Progenitor cell of endocrine pancreas (in vitro differentiated cells): ENCODE measurements at regions not wholly inside any gene's neighbourhood (a gene's known extent, or its start where the extent isn't known, plus 50 kb on each side); places are given as distances from the start of the nearest gene placed in this dataset.

Experiments used
- DNase-seq: peaks from one replicate; pipeline ENCODE4 v3.0.0; 2021; ENCODE audit warnings: low spot score; ENCODE audit not compliant: unreplicated experiment
- H3K27ac Mint-ChIP-seq: 2 replicates; pipeline ENCODE4 v1.8.0; 2021; ENCODE audit warnings: mild to moderate bottlenecking, moderate library complexity, mixed read lengths
- H3K27me3 Mint-ChIP-seq: 2 replicates; pipeline ENCODE4 v1.8.0; 2021; ENCODE audit warnings: mixed read lengths
- H3K36me3 Mint-ChIP-seq: 2 replicates; pipeline ENCODE4 v1.8.0; 2022; ENCODE audit warnings: mixed read lengths; ENCODE audit not compliant: insufficient read depth
- H3K4me1 Mint-ChIP-seq: 2 replicates; pipeline ENCODE4 v1.8.0; 2021; ENCODE audit warnings: low read depth, mixed read lengths
- H3K4me3 Mint-ChIP-seq: 2 replicates; pipeline ENCODE4 v1.8.0; 2021; ENCODE audit warnings: low read depth, mild to moderate bottlenecking, moderate library complexity, mixed read lengths
- H3K9me3 Mint-ChIP-seq: 2 replicates; pipeline ENCODE4 v1.8.0; 2021; ENCODE audit warnings: low read depth, mixed read lengths
- TF ChIP-seq, protein P1 (sequence below): fragments of 200-600 bp; sonication (generic); IDR thresholded peaks from one replicate; pipeline ENCODE4 v1.5.0; 2021; ENCODE audit warnings: antibody characterized with exemption, mild to moderate bottlenecking; ENCODE audit not compliant: unreplicated experiment

DNA sequence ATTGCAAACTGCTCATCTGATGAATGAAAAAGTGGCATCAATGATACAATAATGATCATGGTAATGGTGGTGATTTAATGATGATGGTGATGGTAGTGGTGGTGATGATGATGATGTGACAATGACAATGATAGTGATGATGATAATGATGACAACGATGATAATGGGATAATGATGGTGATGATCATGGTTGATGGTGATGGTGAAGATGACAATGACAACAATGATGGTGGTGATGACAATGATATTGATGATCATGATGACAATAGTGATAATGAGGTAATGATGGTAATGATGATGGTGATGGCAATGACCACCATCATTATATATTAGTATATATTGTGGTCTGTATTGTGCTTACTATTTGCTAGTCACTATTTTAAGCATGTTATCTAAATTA, 474.3 kb downstream of the TBC1D22A start:
- Mint-ChIP-seq H3K4me1 (no peaks in the 10 kb centered on the region), H3K27ac (no peak overlapping the region), H3K36me3 (no peaks in the 10 kb centered on the region), H3K4me3 (no peak overlapping the region), H3K27me3 (no peaks in the 10 kb centered on the region), H3K9me3 (peaks cover 37% of the 10 kb centered on the region)
- TF ChIP-seq, protein P1, sequence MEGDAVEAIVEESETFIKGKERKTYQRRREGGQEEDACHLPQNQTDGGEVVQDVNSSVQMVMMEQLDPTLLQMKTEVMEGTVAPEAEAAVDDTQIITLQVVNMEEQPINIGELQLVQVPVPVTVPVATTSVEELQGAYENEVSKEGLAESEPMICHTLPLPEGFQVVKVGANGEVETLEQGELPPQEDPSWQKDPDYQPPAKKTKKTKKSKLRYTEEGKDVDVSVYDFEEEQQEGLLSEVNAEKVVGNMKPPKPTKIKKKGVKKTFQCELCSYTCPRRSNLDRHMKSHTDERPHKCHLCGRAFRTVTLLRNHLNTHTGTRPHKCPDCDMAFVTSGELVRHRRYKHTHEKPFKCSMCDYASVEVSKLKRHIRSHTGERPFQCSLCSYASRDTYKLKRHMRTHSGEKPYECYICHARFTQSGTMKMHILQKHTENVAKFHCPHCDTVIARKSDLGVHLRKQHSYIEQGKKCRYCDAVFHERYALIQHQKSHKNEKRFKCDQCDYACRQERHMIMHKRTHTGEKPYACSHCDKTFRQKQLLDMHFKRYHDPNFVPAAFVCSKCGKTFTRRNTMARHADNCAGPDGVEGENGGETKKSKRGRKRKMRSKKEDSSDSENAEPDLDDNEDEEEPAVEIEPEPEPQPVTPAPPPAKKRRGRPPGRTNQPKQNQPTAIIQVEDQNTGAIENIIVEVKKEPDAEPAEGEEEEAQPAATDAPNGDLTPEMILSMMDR = no peak
- no peak for DNase-seq

DNA sequence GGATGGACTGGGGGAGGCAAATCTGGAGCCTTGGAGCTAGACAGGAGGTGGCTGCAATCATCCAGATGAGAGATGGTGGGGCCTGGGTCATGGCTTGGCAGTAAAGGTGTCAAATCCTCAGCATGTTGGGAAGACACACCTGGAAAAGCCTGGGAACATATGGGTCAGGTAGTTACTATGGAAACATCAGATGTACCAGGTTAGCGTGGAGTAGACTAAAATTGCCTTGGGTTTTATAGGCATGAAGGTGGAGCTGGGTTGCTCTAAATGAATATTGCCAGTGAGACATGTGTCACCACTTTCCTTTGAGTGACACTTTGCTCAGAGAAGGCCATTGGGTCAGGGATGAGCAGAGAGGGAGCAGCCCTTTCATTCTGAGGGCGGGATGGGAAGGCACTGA, 473.7 kb downstream of the TBC1D22A start:
- Mint-ChIP-seq H3K27ac (no peak overlapping the region), H3K4me3 (no peak overlapping the region), H3K36me3 (no peaks in the 10 kb centered on the region), H3K27me3 (no peaks in the 10 kb centered on the region), H3K9me3 (peaks cover 36% of the 10 kb centered on the region), H3K4me1 (no peaks in the 10 kb centered on the region)
- TF ChIP-seq, protein P1 = no peak
- DNase-seq = no peak

DNA sequence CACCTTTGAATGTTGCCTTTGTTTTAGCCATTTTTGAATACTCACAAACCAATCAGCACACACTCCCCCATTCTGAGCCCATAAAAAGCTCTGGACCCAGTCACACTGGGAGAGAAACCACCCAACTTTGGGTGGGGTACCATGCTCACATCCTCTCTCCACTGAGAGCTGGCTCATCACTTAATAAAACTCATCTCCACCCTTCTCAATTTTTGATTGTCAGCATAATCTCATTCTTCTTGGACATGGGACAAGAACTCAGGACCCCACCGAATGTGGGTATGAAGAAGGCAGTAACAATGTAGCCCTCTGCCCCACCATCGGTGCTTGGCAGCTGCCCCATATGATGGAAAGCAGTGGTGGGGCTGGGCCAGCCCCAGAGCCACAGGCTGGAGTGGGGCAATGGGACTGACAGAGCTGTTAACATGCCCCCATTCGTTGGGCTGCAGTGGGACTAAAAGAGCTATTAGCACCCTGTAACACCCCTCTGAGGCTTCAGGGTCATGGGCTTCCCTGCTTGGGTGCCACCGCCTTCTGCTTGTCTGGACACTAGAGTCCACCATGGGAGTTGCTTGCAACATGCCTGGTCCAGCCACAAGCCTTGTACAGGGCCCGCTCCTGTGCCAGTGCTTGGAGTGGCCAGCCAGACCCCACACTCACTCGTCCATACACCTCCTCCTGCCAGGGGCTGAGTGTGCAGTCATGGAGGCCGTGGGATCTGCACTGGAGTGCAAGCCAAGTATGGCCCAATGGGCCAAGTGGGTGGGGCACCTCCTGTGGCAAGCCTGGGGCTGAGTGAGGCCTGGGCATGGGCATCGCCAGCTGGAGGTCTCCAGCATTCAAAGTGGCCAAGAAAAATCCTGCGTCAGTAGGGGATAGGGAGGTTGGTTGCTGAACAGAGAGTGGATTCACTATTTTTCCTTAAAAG, 471.1 kb downstream of the TBC1D22A start:
- Mint-ChIP-seq H3K9me3 (peaks cover 42% of the 10 kb centered on the region), H3K4me3 (no peak overlapping the region), H3K36me3 (peaks cover 2% of the 10 kb centered on the region), H3K4me1 (no peaks in the 10 kb centered on the region), H3K27ac (no peak overlapping the region), H3K27me3 (no peaks in the 10 kb centered on the region)
- TF ChIP-seq, protein P1 = no peak
- DNase-seq = no peak

DNA sequence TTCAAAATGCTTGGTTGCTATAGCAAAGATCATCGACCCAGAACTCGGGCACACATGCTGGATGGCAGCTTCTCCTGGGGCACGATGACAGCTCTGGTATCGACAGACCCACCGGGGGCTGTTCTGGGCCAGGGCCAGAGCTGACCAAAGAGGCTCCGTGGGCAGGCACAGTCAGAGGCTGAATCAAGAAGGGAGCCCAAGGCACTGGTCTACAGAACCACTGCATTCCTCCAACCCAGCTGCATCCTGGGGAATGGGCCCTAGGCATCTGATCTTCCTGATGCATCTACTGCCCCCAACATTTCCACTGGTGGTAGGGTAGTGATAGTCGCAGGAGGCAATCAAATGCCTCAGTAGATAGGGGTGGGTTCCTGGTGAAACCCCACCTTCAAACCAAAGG, 470.3 kb downstream of the TBC1D22A start:
- Mint-ChIP-seq H3K9me3 (peaks cover 43% of the 10 kb centered on the region), H3K27ac (no peak overlapping the region), H3K27me3 (no peaks in the 10 kb centered on the region), H3K36me3 (peaks cover 2% of the 10 kb centered on the region), H3K4me3 (no peak overlapping the region), H3K4me1 (no peaks in the 10 kb centered on the region)
- DNase-seq = no peak
- TF ChIP-seq, protein P1 = no peak

DNA sequence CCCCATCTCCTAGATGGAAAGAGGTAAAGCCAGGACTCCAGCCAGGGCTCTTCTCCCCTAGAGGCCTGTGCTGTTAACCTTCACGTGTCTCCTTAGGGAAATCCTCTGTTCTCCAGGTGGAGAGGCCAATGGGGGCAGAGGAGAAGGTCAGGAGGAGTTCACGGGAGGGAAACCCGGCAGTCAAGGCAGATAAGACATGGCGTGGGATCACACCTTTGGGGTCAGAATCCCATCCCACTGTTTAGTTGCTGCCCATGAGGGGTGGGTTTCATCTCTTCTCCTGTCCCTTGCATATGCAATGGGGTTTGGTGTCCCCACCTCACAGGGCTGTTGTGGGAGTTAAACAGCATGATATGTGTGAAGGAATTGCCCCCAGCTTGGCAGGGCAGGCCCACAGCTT, 469.7 kb downstream of the TBC1D22A start:
- Mint-ChIP-seq H3K27ac (no peak overlapping the region), H3K4me3 (no peak overlapping the region), H3K27me3 (no peaks in the 10 kb centered on the region), H3K4me1 (no peaks in the 10 kb centered on the region), H3K9me3 (peaks cover 45% of the 10 kb centered on the region), H3K36me3 (peaks cover 2% of the 10 kb centered on the region)
- TF ChIP-seq, protein P1 = no peak
- DNase-seq = no peak
